ENCODE measurements at regions not wholly inside any gene's neighbourhood (a gene's known extent, or its start where the extent isn't known, plus 50 kb on each side); places are given as distances from the start of the nearest gene placed in this dataset.

- TF ChIP-seq CBX5 (IDR thresholded peaks at IDR 0.05; ENCODE audit: low read depth, low read length) (no peak), EZH2 (IDR thresholded peaks at IDR 0.05; ENCODE audit: low read depth, low read length, severe bottlenecking) (no peak), TAF1 (IDR thresholded peaks at IDR 0.05; ENCODE audit: low read depth, low read length) (no peak), POLR2A (IDR thresholded peaks at IDR 0.05; ENCODE audit: control extremely low read depth in 1 of 2, low read depth in 2 of 2, low read length in 2 of 2) (no peak), CTCF (IDR thresholded peaks at IDR 0.05; ENCODE audit: control extremely low read depth in 1 of 3, insufficient read depth in 1 of 3, low read depth in 1 of 3, low read length in 3 of 3) (no peak), ZNF274 (IDR thresholded peaks at IDR 0.05; ENCODE audit: borderline replicate concordance, extremely low read depth, low read length) (no peak), SIN3A (conservative IDR thresholded peaks at IDR 0.05 in 1 of 2, IDR thresholded peaks at IDR 0.05 in 1 of 2; ENCODE audit: low read depth in 1 of 2, low read length in 2 of 2) (no peak), NRF1 (IDR thresholded peaks at IDR 0.05; ENCODE audit: low read depth, low read length) (no peak), RAD21 (IDR thresholded peaks at IDR 0.05 in 1 of 2, conservative IDR thresholded peaks at IDR 0.05 in 1 of 2; ENCODE audit: low read depth in 2 of 2, low read length in 2 of 2) (no peak)
Observed at GRCh38 chr15:87454860-87455259, 801.7 kb downstream of the NTRK3 start.
